Lung (tissue), 11 donors: ENCODE measurements at regions not wholly inside any gene's neighbourhood (a gene's known extent, or its start where the extent isn't known, plus 50 kb on each side); places are given as distances from the start of the nearest gene placed in this dataset.

ENCODE experiments used
- ATAC-seq: fragments of 200-7000 bp; cut with Tn5 transposase; one replicate; pipeline ENCODE4 v1.9.1; 2020; ENCODE audit warnings: moderate number of reproducible peaks; ENCODE audit not compliant: insufficient read depth, low FRiP score
- DNase-seq, 3 donors: peaks; one replicate each; pipeline ENCODE4 v3.0.0-alpha.2; 2013 to 2017
- H3K27ac ChIP-seq, 2 donors: one replicate each; pipeline ENCODE4 v1.5.1; 2013; ENCODE audit warnings: mild to moderate bottlenecking in 2 of 2, moderate library complexity in 2 of 2, control low read depth in 1 of 2, inconsistent platforms in 1 of 2, low read depth in 1 of 2, low read length in 1 of 2
- H3K27me3 ChIP-seq, 3 donors: one replicate each; pipeline ENCODE4 v1.5.1; 2013; ENCODE audit warnings: low read length in 2 of 3; ENCODE audit not compliant: control insufficient read depth in 3 of 3, insufficient read depth in 3 of 3
- H3K36me3 ChIP-seq, 4 donors: one replicate each; pipeline ENCODE4 v1.5.1; 2013; ENCODE audit warnings: low read length in 4 of 4, mild to moderate bottlenecking in 1 of 4, moderate library complexity in 1 of 4; ENCODE audit not compliant: control insufficient read depth in 4 of 4, insufficient read depth in 4 of 4
- H3K4me1 ChIP-seq, 5 donors: one replicate each; pipeline ENCODE4 v1.5.1; 2013; ENCODE audit warnings: low read length in 5 of 5, mild to moderate bottlenecking in 2 of 5, moderate library complexity in 1 of 5; ENCODE audit not compliant: control insufficient read depth in 5 of 5, insufficient read depth in 5 of 5
- H3K4me3 ChIP-seq: one replicate; pipeline ENCODE4 v1.5.1; 2013; ENCODE audit warnings: mild to moderate bottlenecking, control low read depth, moderate library complexity
- H3K9ac ChIP-seq, 2 donors: one replicate each; pipeline ENCODE4 v1.5.1; 2013; ENCODE audit warnings: low read length in 2 of 2, control low read depth in 1 of 2; ENCODE audit not compliant: insufficient read depth in 1 of 2
- H3K9me3 ChIP-seq, 4 donors: one replicate each; pipeline ENCODE4 v1.5.1; 2013; ENCODE audit warnings: low read length in 3 of 4, mild to moderate bottlenecking in 1 of 4, moderate library complexity in 1 of 4; ENCODE audit not compliant: control insufficient read depth in 4 of 4, insufficient read depth in 3 of 4
- WGBS, 2 donors: extraction: QIAGEN DNeasy Blood & Tissue Kit; methylation state at CpG; one replicate each; pipeline ENCODE4 v1.1.7; 2013; 5-methylcytosine and 5-hydroxymethylcytosine counted together
- TF ChIP-seq, protein P1 (sequence below): IDR thresholded peaks from 2 replicates; pipeline ENCODE4 v1.5.1; 2012; ENCODE audit warnings: mild to moderate bottlenecking; ENCODE audit errors: control extremely low read depth, extremely low read depth
- donor health status: control.
- donor health status: control.
- donor health status: Bipolar disorder and iron deficiency.
- donor health status: healthy.
- donor health status: DM: yes; HTN: yes; CAD: no.

DNA sequence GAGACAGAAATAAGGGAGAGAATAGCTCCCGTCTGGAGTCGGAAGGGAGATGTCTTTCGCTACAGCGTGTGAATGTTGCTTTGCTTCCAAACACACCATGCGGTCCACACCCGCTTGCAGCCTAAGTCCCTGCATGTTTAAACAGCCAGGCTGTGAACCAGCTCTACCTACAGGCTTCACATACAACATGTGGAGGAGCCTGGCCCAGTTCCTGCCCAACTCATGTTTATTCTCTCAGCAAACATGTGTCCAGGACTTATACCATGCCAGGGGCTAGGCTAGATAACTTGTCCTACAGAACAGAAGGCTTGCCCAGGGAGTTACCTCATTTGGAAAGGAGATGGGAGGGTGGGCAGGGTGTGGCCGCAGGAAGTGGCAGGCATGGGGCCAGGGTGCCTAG lies 181.5 kb downstream of the FOXO1 start:
- Histone ChIP-seq H3K27ac (no peak overlapping the region), H3K4me3 (no peak overlapping the region), H3K4me1 (peaks cover 0 to 16% (median 0%) of the 10 kb centered on the region in 5 donors), H3K36me3 (no peaks in the 10 kb centered on the region), H3K27me3 (no peaks in the 10 kb centered on the region), H3K9me3 (peaks cover 0 to 4% (median 0%) of the 10 kb centered on the region in 4 donors), H3K9ac (no peak overlapping the region)
- ATAC-seq (no peak), DNase-seq (no peak)
- WGBS, 2 donors: 88 to 91% methylated on average over 7 of the region's 7 CpGs
- TF ChIP-seq, protein P1, sequence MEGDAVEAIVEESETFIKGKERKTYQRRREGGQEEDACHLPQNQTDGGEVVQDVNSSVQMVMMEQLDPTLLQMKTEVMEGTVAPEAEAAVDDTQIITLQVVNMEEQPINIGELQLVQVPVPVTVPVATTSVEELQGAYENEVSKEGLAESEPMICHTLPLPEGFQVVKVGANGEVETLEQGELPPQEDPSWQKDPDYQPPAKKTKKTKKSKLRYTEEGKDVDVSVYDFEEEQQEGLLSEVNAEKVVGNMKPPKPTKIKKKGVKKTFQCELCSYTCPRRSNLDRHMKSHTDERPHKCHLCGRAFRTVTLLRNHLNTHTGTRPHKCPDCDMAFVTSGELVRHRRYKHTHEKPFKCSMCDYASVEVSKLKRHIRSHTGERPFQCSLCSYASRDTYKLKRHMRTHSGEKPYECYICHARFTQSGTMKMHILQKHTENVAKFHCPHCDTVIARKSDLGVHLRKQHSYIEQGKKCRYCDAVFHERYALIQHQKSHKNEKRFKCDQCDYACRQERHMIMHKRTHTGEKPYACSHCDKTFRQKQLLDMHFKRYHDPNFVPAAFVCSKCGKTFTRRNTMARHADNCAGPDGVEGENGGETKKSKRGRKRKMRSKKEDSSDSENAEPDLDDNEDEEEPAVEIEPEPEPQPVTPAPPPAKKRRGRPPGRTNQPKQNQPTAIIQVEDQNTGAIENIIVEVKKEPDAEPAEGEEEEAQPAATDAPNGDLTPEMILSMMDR: no peak

DNA sequence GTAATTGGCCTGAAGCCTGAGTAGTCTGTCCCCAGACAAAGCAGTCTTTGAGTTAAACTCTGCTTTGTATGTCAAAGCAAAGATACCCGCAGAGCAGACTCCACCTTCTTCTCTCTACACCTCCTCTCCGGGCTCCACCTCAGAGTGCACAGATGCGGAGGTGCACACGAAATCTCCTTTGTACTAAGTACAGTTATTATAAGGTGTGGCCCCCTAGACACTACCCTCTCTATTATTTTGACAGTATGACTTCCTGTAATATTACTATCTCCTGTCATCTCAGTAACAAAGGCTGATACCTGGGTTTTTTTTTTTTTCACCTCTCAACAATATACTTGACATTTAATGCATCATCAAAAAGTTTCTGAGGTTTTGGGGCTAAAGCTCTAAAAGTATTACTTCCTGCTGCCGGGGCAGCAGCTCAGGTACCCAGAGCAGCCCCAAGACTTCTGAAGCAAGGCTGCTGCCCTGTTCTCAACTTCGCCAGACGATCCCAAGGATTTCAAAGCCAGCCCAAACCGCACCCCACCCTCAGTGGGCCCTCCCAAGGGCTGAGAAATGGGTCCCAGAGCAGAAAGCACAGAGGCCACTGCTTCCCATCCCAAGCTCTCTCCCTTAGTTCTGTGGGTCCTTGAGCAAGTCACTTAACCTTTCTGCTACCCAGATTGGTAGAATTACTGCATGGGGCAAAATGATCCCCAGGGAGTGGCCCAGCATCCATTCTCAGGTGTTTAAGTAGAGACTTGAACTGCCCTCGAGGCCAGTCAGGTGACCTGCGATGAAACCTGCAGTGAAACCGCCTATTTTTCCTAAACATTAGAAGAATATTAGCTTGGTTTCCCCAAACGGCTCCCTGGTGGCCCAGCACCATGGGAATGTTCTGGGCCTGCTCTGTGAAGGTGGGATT lies 180.6 kb downstream of the FOXO1 start:
- H3K4me3 ChIP-seq: no peak overlapping the region
- H3K36me3 ChIP-seq: no peaks in the 10 kb centered on the region
- no peaks in the 10 kb centered on the region for H3K27me3 ChIP-seq
- TF ChIP-seq, protein P1: no peak
- H3K4me1 ChIP-seq: peaks cover 0 to 10% (median 0%) of the 10 kb centered on the region in 5 donors
- no peak overlapping the region for H3K9ac ChIP-seq
- DNase-seq (no peak), ATAC-seq (no peak)
- H3K27ac ChIP-seq: no peak overlapping the region
- 80% methylated on average over 12 of the region's 12 CpGs for WGBS, 2 donors
- peaks cover 0 to 4% (median 0%) of the 10 kb centered on the region in 4 donors for H3K9me3 ChIP-seq

DNA sequence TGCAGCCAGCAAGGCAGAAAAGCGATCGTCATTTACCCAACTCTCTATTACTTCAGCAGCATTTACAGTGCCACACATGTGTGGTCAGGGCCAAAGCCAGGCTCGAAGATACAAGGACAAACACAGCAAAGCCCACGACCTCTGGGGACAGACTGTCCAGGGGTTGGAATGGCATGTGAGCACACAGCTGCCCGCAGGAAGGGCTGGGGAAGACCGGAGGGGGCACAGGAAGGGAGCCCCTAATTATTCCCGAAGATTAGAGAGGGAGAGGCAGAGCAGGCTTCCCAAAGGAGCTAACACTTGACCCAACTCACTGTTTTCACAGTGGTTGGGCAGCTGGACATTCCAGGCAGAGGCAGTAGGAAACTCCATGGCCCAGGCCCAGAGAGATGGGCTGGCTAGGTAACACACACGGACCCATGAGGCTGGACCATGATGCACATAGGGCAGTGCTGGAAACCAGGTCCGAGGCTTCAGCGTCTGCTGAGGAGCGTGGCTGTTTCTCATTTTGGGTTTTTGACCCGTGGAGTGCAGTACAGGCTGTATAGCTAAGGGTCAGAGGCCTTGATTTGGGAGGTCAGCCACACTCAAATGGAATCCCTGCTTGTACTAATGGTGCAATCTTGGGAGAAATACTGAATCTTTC lies 179.8 kb downstream of the FOXO1 start:
- DNase-seq: no peak
- peaks cover 0 to 4% (median 0%) of the 10 kb centered on the region in 4 donors for H3K9me3 ChIP-seq
- no peak overlapping the region for H3K9ac ChIP-seq
- TF ChIP-seq, protein P1: no peak
- no peaks in the 10 kb centered on the region for H3K27me3 ChIP-seq
- 81 to 82% methylated on average over 12 of the region's 12 CpGs for WGBS, 2 donors
- peaks cover 0 to 10% (median 0%) of the 10 kb centered on the region in 5 donors for H3K4me1 ChIP-seq
- ATAC-seq: no peak
- H3K36me3 ChIP-seq: no peaks in the 10 kb centered on the region
- no peak overlapping the region for H3K4me3 ChIP-seq
- no peak overlapping the region for H3K27ac ChIP-seq
